ENCODE measurements at regions not wholly inside any gene's neighbourhood (a gene's known extent, or its start where the extent isn't known, plus 50 kb on each side); places are given as distances from the start of the nearest gene placed in this dataset.

DNA sequence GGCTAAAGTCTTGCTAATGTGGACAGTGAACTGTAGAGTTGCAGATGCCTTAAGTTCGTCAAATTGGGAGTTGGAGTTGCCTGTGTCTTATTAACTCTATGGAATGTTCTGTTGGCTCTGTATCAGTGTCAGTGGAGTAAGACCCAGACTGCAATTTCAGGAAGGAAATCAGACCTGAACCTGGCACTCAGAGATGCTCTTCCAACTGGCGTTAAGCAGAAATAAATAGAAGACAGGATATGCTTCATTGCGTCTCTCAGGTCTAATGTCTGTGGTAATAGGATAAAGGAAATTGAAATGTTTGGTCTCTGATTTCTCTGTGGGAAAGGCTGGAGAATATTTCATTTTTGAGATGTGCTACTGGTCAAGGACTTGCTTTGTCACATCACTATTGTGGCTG, 846.7 kb upstream of the ID2 start:
- TF ChIP-seq, protein P1, sequence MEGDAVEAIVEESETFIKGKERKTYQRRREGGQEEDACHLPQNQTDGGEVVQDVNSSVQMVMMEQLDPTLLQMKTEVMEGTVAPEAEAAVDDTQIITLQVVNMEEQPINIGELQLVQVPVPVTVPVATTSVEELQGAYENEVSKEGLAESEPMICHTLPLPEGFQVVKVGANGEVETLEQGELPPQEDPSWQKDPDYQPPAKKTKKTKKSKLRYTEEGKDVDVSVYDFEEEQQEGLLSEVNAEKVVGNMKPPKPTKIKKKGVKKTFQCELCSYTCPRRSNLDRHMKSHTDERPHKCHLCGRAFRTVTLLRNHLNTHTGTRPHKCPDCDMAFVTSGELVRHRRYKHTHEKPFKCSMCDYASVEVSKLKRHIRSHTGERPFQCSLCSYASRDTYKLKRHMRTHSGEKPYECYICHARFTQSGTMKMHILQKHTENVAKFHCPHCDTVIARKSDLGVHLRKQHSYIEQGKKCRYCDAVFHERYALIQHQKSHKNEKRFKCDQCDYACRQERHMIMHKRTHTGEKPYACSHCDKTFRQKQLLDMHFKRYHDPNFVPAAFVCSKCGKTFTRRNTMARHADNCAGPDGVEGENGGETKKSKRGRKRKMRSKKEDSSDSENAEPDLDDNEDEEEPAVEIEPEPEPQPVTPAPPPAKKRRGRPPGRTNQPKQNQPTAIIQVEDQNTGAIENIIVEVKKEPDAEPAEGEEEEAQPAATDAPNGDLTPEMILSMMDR (IDR thresholded peaks at IDR 0.05), result no peak
- TF ChIP-seq POLR2AphosphoS5 (IDR thresholded peaks at IDR 0.05) (no peak), POLR2A (IDR thresholded peaks at IDR 0.05) (no peak), EP300 (IDR thresholded peaks at IDR 0.05) (no peak)
